Mucosa of descending colon (tissue), 3 donors: ENCODE measurements at regions not wholly inside any gene's neighbourhood (a gene's known extent, or its start where the extent isn't known, plus 50 kb on each side); places are given as distances from the start of the nearest gene placed in this dataset.
"Not testable (repeated sequence)": the region's sequence is repeated elsewhere in the genome, so short reads cannot be mapped to it uniquely, and the experiment has no call there.

Experiments
- ATAC-seq: fragments of 200-7000 bp; cut with Tn5 transposase; one replicate; pipeline ENCODE4 v1.9.1; 2020; ENCODE audit warnings: mild to moderate bottlenecking, moderate library complexity
- DNase-seq, 3 donors: peaks; one replicate each; pipeline ENCODE4 v3.0.0-alpha.2; 2020
- H3K36me3 ChIP-seq: fragments of 200-600 bp; one replicate; pipeline ENCODE4 v1.8.0; 2021; ENCODE audit warnings: low read depth, mild to moderate bottlenecking
- H3K4me1 ChIP-seq: fragments of 200-600 bp; one replicate; pipeline ENCODE4 v1.8.0; 2021; ENCODE audit warnings: low read depth, mild to moderate bottlenecking
- H3K4me3 ChIP-seq: fragments of 200-600 bp; one replicate; pipeline ENCODE4 v1.8.0; 2021; ENCODE audit warnings: mild to moderate bottlenecking
- H3K9me3 ChIP-seq: fragments of 200-600 bp; one replicate; pipeline ENCODE4 v1.8.0; 2021; ENCODE audit warnings: mild to moderate bottlenecking
- CTCF ChIP-seq: fragments of 200-600 bp; IDR thresholded peaks from one replicate; pipeline ENCODE4 v1.8.0; 2022; ENCODE audit warnings: antibody characterized with exemption, mild to moderate bottlenecking
- intact Hi-C, 2 donors: fragments of 100-400 bp; cut with DNase I in 1 of 2; cut with micrococcal nuclease in 1 of 2; formaldehyde crosslinking; loops; one replicate each; pipeline versions ENCODE4 v1.11.0 to v1.11.1; 2022; cut with DNase I, micrococcal nuclease
- donor health status: DM: no; HTN: no; CAD: no; lungs with moderate emphysema.
- donor health status: DM: no; HTN: no; CAD: no.
- donor health status: DM: no; HTN: yes; CAD: no.

- Histone ChIP-seq H3K4me1 (no peaks in the 10 kb centered on the region), H3K36me3 (no peaks in the 10 kb centered on the region), H3K4me3 (no peak overlapping the region), H3K9me3 (peaks cover 2% of the 10 kb centered on the region)
- no peak for ATAC-seq
- TF ChIP-seq CTCF: no peak
- intact Hi-C loops: no loop called here
- peak in 1 of 3 donors; percentile 33 for DNase-seq
These were observed 472.6 kb downstream of the PRR16 start for GRCh38 chr5:120936652-120937051.

GRCh38 chr5:120938604-120939003 lies 474.5 kb downstream of the PRR16 start:
- Histone ChIP-seq H3K4me3 (no peak overlapping the region), H3K36me3 (no peaks in the 10 kb centered on the region), H3K4me1 (no peaks in the 10 kb centered on the region), H3K9me3 (peaks cover 2% of the 10 kb centered on the region)
- no peak for TF ChIP-seq CTCF
- ATAC-seq: no peak
- intact Hi-C loops: no loop called here
- DNase-seq: no peak

- intact Hi-C loops: no loop called here
- no peak overlapping the region for H3K4me3 ChIP-seq
- H3K9me3 ChIP-seq: no peaks in the 10 kb centered on the region
- H3K4me1 ChIP-seq: no peaks in the 10 kb centered on the region
- DNase-seq: no peak
- no peaks in the 10 kb centered on the region for H3K36me3 ChIP-seq
- no peak for TF ChIP-seq CTCF
- ATAC-seq: no peak
These were observed 478.7 kb downstream of the PRR16 start for GRCh38 chr5:120942596-120943350.

- H3K4me1 ChIP-seq, H3K4me3 ChIP-seq, ATAC-seq, H3K36me3 ChIP-seq, DNase-seq, intact Hi-C loops: not testable (repeated sequence)
- peaks cover 18% of the 10 kb centered on the region for H3K9me3 ChIP-seq
These were observed 485.5 kb downstream of the PRR16 start for GRCh38 chr5:120949596-120949995.

GRCh38 chr5:120953445-120953844 lies 489.3 kb downstream of the PRR16 start:
- peaks cover 18% of the 10 kb centered on the region for H3K9me3 ChIP-seq
- H3K4me1 ChIP-seq, intact Hi-C loops, H3K4me3 ChIP-seq, ATAC-seq, DNase-seq, H3K36me3 ChIP-seq: not testable (repeated sequence)

- ATAC-seq: no peak
- intact Hi-C loops: no loop called here
- H3K4me1 ChIP-seq: no peaks in the 10 kb centered on the region
- no peak for TF ChIP-seq CTCF
- no peak overlapping the region for H3K4me3 ChIP-seq
- H3K36me3 ChIP-seq: no peaks in the 10 kb centered on the region
- no peak for DNase-seq
- H3K9me3 ChIP-seq: peaks cover 18% of the 10 kb centered on the region
These were observed 490.2 kb downstream of the PRR16 start for GRCh38 chr5:120954255-120954654.

- H3K4me3 ChIP-seq: no peak overlapping the region
- DNase-seq (no peak), ATAC-seq (no peak)
- TF ChIP-seq CTCF: no peak
- intact Hi-C loops: no loop called here
- H3K4me1 ChIP-seq: no peaks in the 10 kb centered on the region
- H3K36me3 ChIP-seq: no peaks in the 10 kb centered on the region
- peaks cover 18% of the 10 kb centered on the region for H3K9me3 ChIP-seq
These were observed 491.7 kb downstream of the PRR16 start for GRCh38 chr5:120955795-120956194.
